GM12874 (cell line): ENCODE measurements at regions not wholly inside any gene's neighbourhood (a gene's known extent, or its start where the extent isn't known, plus 50 kb on each side); places are given as distances from the start of the nearest gene placed in this dataset.

Experiments used
- TF ChIP-seq, protein P1 (sequence below): IDR thresholded peaks from 2 replicates; pipeline ENCODE4 v1.5.1; 2011; ENCODE audit warnings: low read depth, mild to moderate bottlenecking, control low read depth, low read length, moderate library complexity; ENCODE audit not compliant: insufficient read depth

DNA sequence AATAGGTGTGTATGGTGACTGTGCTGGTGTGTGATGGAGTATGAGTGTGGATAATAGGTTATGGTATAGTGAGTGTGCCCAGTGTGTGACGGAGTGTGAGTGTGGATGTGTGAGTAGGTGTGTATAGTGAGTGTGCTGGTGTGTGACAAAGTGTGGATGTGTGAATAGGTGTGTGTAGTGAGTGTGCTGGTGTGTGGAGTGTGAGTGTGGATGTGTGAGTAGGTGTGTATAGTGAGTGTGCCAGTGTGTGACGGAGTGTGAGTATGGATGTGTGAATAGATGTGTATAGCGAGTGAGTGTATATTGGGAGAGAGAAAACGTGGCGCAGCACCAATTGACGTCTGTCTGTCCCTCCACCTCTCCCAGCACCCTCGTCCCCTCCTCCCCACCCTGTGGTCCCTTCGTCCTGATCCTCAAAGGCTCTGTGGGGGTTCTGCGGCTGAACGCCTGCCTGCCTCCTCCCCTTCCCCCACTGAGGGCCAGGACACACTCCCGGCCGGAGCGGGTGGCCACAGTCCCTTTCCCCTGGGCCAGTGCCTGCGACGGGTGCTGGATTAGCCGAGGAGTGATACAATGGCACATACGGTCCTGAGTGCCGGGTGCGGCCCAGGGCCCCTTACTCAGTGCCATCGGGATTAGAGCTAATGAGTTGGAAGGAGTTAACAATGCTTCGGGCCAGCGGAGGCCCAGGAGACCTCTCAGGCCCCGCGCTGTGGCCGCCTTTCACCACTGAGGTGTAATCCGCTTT, 160.0 kb downstream of the MRM1 start:
- TF ChIP-seq, protein P1, sequence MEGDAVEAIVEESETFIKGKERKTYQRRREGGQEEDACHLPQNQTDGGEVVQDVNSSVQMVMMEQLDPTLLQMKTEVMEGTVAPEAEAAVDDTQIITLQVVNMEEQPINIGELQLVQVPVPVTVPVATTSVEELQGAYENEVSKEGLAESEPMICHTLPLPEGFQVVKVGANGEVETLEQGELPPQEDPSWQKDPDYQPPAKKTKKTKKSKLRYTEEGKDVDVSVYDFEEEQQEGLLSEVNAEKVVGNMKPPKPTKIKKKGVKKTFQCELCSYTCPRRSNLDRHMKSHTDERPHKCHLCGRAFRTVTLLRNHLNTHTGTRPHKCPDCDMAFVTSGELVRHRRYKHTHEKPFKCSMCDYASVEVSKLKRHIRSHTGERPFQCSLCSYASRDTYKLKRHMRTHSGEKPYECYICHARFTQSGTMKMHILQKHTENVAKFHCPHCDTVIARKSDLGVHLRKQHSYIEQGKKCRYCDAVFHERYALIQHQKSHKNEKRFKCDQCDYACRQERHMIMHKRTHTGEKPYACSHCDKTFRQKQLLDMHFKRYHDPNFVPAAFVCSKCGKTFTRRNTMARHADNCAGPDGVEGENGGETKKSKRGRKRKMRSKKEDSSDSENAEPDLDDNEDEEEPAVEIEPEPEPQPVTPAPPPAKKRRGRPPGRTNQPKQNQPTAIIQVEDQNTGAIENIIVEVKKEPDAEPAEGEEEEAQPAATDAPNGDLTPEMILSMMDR, result no peak

DNA sequence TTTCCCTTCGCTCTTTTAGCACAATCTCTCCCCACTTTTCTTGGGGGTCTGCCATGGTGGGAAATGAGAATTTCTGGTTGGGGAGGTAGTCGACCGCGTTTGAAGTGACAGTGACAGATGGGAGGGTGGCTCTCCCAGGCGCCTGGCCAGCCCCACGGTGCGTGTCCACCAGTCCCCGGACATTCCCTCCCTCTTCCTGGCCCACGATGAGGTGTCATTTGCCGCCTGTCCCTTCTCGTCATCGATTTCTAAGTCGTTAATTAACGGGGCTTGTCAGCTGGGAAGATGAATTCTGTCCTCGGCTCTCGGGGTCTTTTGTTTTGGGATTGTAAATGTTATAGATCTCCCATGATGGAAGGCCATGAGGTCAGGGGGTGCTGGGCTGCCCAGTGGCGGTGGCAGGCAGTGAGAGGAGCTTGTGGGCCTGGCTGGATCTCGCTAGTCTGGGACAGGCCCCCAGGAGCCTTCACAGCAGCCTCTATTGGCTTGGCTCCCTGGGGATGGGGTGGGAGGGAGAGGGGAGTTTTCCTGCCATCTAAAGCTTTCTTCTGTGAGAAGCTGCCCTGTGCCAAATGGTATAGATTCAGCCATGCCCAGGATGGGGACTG, 164.2 kb downstream of the MRM1 start:
- TF ChIP-seq, protein P1, result no peak

GRCh38 chr17:36768394-36768793, 167.0 kb downstream of the MRM1 start:
- TF ChIP-seq, protein P1, result no peak

GRCh38 chr17:36773039-36773438, 164.2 kb upstream of the LHX1 start:
- TF ChIP-seq, protein P1, result no peak

GRCh38 chr17:36777118-36777517, 160.2 kb upstream of the LHX1 start:
- TF ChIP-seq, protein P1, result no peak

DNA sequence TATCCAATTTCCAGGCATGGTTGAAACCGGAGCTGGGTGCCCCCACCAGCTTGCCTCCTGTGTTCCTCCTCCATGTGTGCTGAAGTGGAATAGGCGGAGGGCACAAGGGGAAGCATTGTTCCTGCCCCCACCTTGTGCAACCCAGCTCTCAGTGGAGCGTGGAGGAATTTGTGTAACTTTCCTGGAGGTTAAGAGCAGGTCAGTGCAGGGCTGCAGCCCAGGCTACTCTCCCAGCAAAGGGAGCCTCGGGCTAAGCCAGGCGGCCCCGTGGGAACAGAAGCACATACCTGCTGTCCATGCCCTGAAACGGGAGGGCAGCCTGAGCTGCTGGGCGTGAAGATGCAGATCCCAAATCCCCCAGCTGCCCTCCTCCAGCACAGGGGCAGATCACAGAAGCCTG, 158.8 kb upstream of the LHX1 start:
- TF ChIP-seq, protein P1, result no peak

DNA sequence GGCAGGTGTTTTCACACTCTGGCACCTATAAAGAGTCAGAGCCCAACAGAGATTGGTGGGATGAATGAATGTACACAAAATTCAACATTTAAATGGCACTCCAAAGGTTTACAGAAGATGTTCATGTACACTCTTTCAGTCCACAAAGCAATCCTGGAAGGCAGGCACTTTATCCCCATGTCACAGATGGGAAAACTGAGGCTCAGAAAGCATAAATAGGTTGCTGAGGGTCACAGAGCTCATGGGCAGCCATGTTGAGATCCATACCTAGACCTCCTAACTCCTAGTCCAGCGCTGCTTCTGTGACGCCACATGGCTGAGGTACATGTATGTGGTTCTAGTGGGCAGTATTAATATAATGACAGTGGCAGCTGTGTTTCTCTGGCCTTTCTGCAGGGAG, 157.7 kb upstream of the LHX1 start:
- TF ChIP-seq, protein P1, result no peak
